HG02870 (cell line): ENCODE measurements at regions not wholly inside any gene's neighbourhood (a gene's known extent, or its start where the extent isn't known, plus 50 kb on each side); places are given as distances from the start of the nearest gene placed in this dataset.
"Not testable (repeated sequence)": the region's sequence is repeated elsewhere in the genome, so short reads cannot be mapped to it uniquely, and the experiment has no call there.

Source experiments
- ATAC-seq: cut with Tn5 transposase; IDR thresholded peaks from one replicate; pipeline ENCODE4 v1.9.1; 2021; ENCODE audit warnings: mild to moderate bottlenecking, moderate library complexity; ENCODE audit not compliant: unreplicated experiment

DNA sequence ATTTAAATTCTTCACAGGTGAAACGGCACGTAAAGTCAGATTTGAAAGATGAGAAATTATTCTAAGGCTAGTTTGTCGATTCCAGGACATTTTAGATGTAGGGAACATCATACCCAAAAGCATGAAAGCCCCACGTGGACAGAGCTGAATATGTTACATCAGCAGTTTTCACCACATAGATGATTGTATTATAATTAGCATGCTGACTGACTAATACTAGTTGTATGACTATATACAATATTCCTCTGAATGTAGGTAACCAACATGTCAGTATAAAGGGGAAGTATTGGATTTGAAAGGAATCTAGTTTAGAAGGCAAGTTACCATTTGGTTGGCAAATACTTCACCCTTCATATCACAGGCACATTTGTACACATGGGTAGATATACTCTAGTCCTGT is 304.6 kb downstream of the UBE2NL start:
- ATAC-seq = not testable (repeated sequence)

DNA sequence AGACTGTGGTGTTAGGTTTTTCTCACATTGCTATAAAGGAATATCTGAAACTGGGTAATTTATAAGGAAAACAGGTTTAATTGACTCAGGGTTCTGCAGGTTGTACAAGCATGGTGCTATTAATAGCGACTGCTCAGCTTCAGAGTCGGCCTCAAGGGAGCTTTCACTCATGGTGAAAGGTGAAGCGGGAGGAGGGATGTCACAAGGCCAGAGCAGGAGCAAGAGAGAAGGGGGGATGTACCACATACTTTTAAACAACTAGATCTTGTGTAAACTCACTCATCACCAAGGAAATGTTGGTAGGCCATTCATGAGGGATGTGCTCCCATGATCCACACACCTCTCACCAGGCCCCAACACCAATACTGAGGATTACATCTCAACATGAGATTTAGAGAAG is 313.2 kb downstream of the UBE2NL start:
- not testable (repeated sequence) for ATAC-seq

DNA sequence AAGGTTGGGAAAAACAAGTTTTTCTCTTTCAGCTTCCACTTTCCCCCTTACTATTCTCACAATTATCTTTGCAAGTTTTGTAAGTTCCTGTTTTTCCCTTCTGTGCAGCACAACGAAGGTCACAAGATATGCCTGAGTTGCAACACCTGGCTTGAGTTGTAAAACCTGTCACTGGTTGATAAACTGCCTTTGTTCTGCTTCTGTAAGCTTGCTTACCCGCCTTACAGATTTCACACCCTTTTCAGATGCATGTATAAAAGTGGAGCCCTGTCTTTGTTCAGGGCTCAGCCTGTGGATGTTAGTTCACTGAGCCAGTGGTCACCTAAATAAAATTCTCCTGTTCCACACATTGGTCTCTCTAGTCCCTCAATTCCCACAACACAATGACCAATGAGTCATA is 318.9 kb downstream of the UBE2NL start:
- ATAC-seq = not testable (repeated sequence)

DNA sequence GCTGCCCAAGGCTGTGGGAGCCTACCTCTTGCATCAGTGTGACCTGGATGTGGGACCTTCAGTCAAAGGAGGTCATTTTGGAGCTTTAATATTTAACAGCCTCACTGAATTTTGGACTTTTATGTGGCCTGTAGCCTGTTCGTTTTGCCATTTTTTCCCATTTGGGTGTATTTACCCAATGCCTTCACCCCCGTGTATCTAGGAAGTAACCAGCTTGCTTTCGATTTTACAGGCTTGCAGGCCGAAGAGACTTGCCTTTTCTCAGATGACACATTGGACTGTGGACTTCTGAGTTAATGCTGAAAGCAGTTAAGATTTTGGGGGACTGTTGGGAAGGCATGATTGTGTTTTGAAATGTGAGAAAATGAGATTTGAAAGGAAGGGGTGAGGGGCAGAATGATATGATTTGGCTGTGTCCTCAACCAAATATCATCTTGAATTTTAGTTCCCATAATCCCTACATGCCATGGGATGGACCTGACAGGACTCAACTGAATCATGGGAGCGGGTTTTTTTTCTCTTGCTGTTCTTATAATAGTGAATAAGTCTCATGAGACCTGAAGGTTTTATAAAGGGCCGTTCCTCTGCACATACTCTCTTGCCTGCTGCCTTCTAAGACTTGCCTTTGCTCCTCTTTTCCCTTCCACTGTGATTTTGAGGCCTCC is 324.6 kb downstream of the UBE2NL start:
- ATAC-seq = not testable (repeated sequence)

DNA sequence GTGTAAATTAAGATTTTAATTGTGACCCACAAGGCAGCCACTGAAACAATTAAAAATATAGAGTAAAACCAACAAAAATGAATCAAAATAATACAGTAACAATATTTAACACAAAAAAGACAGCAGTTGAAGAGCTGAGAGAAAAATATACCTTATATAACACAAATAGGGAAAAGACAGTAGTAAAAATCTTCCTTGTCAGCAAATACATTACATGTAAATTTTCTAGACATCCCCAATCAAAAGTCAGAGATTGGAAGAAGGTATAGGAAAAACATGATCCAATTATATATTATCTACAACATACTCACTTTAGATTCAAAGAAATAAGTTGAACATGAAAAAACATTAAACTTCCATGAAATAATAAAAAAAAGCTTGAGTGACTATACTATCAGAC is 330.8 kb downstream of the UBE2NL start:
- ATAC-seq = no peak

DNA sequence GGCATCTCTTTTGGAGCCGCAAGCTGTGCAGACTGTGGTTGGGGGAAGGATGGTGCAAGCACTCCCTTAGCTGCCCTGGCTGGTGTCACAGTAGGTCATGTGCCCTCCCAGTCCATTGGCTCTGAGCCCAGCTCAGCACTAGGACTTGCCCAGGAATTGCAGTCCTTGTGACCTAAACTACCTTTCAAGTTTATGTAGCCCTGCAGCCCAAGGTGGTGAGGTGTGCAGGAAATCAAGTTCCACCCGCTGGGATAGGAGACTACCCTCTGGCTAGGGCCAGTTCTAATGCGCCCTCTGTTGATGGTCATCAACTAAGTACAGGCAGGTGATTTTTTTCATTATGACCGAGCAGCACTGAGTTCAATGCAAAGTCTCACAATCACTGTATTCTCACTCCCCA is 335.2 kb downstream of the UBE2NL start:
- ATAC-seq = no peak

DNA sequence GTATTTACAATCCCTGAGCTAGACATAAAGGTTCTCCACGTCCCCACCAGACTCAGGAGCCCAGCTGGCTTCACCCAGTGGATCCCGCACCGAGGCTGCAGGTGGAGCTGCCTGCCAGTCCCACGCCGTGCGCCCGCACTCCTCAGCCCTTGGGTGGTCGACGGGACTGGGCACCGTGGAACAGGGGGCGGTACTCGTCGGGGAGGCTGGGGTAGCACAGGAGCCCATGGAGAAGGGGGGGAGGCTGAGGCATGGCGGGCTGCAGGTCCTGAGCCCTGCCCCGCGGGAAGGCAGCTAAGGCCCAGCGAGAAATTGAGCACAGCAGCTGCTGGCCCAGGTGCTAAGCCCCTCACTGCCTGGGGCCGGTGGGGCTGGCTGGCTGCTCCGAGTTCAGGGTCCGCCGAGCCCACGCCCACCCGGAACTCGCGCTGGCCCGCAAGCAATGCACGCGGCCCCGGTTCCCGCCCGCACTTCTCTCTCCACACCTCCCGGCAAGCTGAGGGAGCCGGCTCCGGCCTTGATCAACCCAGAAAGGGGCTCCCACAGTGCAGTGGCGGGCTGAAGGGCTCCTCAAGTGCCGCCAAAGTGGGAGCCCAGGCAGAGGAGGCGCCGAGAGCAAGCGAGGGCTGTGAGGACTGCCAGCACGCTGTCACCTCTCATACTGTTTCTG is 347.4 kb downstream of the UBE2NL start:
- not testable (repeated sequence) for ATAC-seq

DNA sequence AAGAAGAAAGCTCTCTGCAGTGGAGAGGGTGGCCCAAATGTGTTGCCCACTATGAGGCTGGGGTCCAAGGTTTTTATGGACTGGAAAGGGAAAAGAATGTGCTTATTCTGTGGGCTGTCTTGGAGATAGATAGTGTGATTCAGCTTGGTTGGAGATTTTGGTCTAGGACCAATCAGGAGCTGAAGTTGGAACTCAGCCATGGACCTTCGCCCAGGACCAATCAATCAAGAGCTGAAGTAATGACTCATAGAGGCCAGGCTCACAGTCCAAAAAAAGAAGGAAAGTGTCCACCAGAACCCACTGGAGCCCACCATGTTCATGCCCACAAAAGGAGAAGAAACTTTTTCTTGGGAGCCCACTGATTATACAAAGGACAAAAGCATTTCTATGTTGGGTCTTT is 369.5 kb downstream of the UBE2NL start:
- no peak for ATAC-seq

DNA sequence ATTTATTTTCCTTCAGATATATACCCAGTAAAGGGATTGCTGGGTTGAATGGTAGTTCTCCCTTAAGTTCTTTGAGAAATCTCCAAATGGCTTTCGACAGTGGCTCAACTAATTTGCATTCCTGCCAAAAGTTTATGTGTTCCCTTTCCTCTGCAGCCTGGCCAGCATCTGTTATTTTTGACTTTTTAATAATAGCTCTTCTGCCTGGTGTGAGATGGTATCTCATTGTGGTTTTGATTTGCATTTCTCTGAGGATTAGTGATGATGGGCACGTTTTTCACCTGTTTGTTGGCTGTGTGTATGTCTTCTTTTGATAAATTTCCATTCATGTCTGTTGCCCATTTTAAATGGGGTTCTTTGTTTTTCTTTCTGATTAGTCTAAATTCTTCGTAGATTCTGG is 375.2 kb downstream of the UBE2NL start:
- no peak for ATAC-seq

DNA sequence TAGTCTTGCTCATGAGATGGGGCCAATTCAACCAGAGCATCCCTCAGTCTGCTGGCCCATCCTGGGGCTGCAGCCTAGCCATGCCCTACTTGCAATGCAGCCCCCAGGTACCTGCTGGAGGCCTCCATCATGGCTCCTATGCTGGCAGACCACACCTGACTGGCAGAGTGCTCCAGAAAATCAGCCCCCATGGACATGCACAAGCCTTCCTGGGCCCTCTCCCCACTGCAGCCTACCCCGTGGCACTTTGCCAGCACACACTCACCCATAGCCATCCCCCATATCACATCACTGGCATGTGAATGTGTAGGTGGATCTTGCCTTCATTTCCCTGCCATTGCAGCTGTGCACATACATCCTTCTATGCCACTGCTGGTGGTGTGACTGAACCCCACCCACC is 381.8 kb downstream of the UBE2NL start:
- no peak for ATAC-seq

DNA sequence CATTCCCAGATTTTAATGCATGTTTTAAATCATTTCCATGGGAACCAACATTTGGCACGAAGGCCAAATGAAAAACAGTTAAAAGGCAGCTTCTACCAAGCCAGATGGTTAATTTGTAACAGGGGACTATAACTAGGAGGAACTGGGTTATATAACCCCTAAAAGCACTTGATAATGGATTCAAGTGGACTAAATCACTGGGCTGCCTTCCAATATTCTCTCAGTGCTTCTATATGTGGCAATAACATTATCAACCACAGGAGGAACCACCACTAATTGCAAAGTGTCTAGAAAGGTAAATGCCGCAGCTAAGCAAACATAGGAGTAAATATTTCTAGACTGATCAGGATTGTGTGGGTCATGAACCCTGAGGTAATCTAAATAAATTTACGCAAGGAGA is 391.5 kb downstream of the UBE2NL start:
- ATAC-seq = no peak

DNA sequence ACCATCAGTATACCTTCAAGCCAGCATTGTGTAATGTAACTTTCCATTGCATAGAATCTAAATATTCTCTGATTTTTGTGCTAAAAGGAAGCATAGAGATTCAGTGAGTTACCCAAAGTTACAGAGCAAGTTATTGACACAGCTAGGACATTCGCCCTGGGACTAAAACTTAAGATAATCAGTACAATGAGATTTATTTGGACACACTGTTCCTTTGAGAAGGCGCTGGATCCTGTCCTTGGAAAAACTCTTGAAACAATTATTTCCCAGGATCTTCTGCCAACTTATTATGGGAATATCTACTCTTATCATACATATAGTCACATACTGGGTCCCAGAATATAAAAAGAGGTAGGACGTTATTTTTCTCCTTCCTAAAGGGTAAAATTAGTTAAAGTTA is 392.0 kb downstream of the UBE2NL start:
- ATAC-seq = no peak

DNA sequence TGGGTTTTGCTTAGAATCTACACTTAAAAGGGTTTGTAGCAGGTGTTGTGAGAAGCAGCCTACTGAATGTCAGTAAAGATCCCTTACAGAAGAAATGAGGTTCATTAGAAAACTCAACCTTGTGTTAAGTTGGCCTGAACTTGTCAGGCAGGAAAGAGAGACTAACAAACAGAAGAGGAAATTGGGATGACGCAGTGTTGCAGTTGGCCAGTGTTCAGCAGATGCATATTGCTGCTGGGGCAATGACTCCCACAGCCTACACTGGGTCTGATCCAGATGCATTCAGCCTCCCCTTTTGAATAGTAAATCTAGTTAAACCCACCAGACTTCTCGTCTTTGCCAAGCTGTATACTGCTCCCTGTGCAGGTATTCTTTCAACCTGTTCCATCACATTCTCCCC is 409.4 kb downstream of the UBE2NL start:
- ATAC-seq = no peak

DNA sequence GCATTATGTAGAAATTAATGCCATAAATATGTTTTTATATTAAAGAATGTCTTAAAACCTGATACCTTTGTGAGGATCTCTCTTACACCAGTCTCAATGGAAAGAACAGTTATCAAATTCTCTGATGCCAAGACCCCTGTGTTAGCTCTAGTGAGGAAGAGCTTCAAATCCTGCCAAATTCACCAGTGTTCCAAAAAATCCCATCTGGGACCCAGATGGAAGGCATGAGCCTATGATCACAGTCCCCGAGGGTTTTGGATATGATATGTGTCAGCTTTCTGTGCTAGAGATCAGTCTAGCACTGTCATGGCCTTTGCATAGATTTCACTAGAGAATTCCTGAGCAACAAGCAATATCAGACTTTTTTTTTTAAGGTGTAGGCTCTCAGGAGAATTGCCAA is 412.1 kb downstream of the UBE2NL start:
- no peak for ATAC-seq

DNA sequence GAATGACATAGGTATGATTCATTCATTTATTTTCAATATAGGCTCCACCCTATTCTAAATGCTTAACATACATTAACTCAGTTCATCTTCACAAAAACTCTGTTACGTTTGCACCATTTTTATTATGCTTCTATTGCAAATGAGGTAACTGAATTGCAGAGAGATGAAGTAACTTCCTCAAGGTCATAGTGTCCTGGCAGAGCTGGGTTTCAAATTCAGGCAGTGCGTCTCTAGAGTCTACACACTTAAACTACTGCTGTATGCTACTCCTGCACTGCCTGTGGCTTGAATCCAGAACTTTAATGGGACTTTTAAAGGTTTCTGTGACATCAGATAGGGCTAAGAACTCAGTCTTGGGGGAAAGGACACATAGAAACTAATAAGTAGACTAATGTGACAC is 413.4 kb downstream of the UBE2NL start:
- no peak for ATAC-seq

DNA sequence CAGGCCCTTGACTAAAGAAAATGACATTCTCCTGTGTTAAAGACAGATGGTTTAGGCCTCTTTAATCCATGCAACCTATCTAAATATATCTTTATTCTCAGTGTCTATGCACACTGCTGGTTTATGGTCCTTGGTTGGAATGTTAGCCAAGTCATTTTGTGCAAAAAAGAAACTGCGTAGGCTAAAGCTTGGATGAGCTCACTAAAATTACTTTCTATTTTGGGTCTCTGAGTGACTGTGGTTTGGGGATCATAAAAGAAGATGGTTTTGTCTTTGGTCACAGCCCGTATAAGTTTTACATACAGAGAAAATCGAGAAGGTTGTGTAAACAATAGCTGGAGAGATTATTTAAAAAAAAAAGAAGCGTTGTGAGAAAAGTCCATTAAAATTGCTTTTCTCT is 443.6 kb downstream of the UBE2NL start:
- no peak for ATAC-seq

DNA sequence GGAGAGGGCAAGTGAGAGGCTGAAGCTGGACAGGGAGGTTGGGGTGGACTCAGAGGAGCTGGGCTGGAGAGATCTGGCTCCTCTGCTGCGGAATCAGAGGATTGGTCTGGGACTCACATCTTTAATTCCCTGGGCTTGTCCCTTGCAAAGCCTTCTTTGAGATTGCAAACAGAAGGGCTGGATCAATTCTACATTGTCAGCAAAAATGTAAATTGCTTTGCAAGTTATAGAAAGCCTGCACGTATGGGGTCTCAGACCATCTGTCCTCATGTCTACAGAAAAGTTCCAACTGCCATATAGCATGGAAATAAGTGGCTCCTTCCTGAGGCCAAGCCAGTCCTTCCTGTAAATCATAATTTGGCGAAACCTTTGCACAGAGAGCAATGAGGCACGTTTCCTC is 449.6 kb downstream of the UBE2NL start:
- ATAC-seq = no peak

DNA sequence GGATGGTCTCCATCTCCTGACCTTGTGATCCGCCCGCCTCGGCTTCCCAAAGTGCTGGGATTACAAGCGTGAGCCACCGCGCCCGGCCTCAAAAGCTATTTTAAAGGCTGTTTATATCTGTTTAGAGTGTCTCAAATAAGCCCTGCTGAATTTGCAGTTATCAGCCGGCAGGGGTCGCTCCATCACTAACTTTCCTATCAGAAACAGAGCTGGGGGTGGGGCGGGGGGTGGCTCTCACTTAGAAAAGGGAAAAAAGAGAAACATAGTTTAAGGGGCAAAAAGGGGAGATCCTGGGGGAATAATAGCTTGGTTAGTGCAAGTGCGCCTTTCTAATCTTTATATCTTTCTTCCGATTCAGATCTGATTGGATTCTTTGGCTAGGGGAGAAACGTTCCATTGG is 450.7 kb downstream of the UBE2NL start:
- no peak for ATAC-seq

DNA sequence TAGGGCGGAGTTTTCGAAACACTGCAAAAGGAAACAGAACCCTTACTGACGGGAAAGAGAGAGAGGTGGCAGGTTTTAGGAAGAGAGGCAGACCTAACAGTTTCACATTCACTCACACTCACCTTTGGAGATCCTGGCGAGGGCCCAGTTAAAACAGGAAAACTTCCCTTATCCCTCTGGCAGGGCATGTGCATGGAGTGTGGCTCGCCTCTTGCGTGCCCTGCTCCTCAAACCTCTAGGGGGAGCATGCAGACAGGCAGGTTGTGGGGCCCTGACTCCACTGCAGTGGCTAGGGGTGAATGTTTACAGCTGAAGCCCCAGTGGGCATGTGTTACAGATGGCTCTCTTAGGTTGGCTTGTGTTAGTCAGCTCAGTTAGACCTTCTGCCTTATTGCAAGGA is 451.5 kb downstream of the UBE2NL start:
- ATAC-seq = no peak

DNA sequence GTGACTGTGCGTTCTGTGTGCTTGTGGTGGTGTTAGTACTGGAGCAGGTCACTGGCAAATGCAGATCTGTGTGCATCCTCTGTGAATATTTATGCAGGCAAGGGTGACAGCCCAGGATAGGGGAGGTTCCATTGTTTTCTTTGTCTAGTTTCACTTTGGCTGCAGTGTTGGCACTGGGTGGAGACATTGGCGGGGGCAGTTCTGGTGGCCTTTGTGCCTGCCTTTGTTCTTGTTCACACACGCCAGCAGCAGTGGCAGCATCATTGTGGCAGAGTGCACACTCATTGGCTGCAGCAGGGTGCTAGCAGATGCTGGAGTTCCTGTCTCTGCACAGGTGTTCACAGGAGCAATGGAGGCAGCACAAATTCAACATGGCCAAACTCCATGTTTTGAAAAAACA is 495.3 kb downstream of the UBE2NL start:
- ATAC-seq = no peak

DNA sequence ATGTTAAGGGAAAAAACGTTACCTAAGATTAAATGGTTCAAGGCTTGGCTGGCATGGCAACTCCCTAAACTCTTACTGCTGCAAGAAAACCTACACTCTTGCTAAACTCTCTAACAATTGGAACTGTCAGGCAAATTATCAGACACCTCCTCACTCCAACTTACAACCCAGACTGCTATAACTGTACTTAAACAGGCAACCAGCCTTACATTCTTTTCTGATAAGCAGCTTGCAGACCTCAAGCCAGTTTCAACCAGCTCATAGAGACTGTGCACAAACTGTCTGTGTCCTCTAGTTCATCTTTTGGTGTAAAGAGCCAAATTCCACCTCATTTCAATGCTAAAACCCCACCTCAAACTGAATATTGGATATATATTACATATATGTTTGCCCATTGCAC is 504.9 kb downstream of the UBE2NL start:
- ATAC-seq = no peak
